HCT116 (cell line): ENCODE measurements at regions not wholly inside any gene's neighbourhood (a gene's known extent, or its start where the extent isn't known, plus 50 kb on each side); places are given as distances from the start of the nearest gene placed in this dataset.

Source experiments
- ATAC-seq: fragments of 200-7000 bp; cut with Tn5 transposase; 2 replicates; pipeline ENCODE4 v1.9.1; 2020; ENCODE audit warnings: mild to moderate bottlenecking, moderate library complexity
- BruUV-seq: library from RNA; stranded (reverse); fragments of 400-500 nt; replicated peaks from 2 replicates; lab custom pipeline; 2021; lab: Mats Ljungman, UMichigan
- CTCF ChIA-PET: fragments of 300-600 bp; sonication (Branson Sonifier 250); formaldehyde crosslinking; loops from one replicate; lab custom pipeline; 2021; ENCODE audit warnings: antibody characterized with exemption; lab: Charles Lee
- POLR2A ChIA-PET: fragments of 300-600, 350-600 bp; sonication (Branson Sonifier 250); formaldehyde crosslinking; loops from one replicate; lab custom pipeline; 2021; ENCODE audit warnings: antibody characterized with exemption; lab: Charles Lee
- RAD21 ChIA-PET, 2 experiments: fragments of 300-600 bp; sonication (Branson Sonifier 250); formaldehyde crosslinking; loops; one replicate each; lab custom pipeline; 2023; ENCODE audit warnings: low total read pairs in 2 of 2; ENCODE audit not compliant: uncharacterized antibody in 2 of 2, unreplicated experiment in 2 of 2, low non-redundant PET in 1 of 2; lab: Charles Lee
- DNase-seq: peaks from one replicate; pipeline ENCODE4 v3.0.0-alpha.2; 2010; ENCODE audit warnings: low read depth, low spot score
- H2AFZ ChIP-seq: fragments of 200-600 bp; shearing (Covaris generic), sonication (generic); 2 replicates; pipeline ENCODE4 v1.6.1; 2017; ENCODE audit warnings: low read depth, mixed run types, mixed read lengths, antibody characterized with exemption, low read length; ENCODE audit not compliant: poor library complexity, severe bottlenecking
- H3K27ac ChIP-seq: 2 replicates; pipeline ENCODE4 v1.5.1; 2012; ENCODE audit warnings: low read depth, low read length
- H3K27me3 ChIP-seq: fragments of 200-600 bp; sonication (generic); 2 replicates; pipeline ENCODE4 v1.6.1; 2016; ENCODE audit warnings: mixed run types, low read length, mixed read lengths; ENCODE audit not compliant: insufficient read depth
- H3K36me3 ChIP-seq, 2 experiments: fragments of 200-500 bp in 1 of 2; fragments of 200-600 bp in 1 of 2; sonication (Bioruptor generic) in 1 of 2; sonication (generic) in 1 of 2; 2 replicates each; pipeline versions ENCODE4 v1.5.1 to v1.6.1; 2014 to 2016; ENCODE audit warnings: low read length in 2 of 2, inconsistent platforms in 1 of 2, mixed read lengths in 1 of 2, mixed run types in 1 of 2; ENCODE audit not compliant: insufficient read depth in 2 of 2, control insufficient read depth in 1 of 2
- H3K4me1 ChIP-seq, 2 experiments: fragments of 200-600 bp in 1 of 2; sonication (generic) in 1 of 2; 2 replicates each; pipeline versions ENCODE4 v1.5.1 to v1.6.1; 2012 to 2017; ENCODE audit warnings: low read length in 2 of 2, inconsistent platforms in 1 of 2, mild to moderate bottlenecking in 1 of 2, mixed read lengths in 1 of 2, mixed run types in 1 of 2, moderate library complexity in 1 of 2; ENCODE audit not compliant: insufficient read depth in 2 of 2, control insufficient read depth in 1 of 2
- H3K4me2 ChIP-seq: fragments of 200-600 bp; sonication (generic); 2 replicates; pipeline ENCODE4 v1.6.1; 2017; ENCODE audit warnings: mixed run types, low read length, mixed read lengths
- H3K4me3 ChIP-seq, 2 experiments: fragments of 200-600 bp in 1 of 2; sonication (generic) in 1 of 2; replicated peaks in 1 of 2; 2 replicates each; pipeline ENCODE4 v1.5.1; 2011 to 2016; ENCODE audit warnings: low read length in 2 of 2, control low read depth in 1 of 2, low read depth in 1 of 2, mild to moderate bottlenecking in 1 of 2, mixed read lengths in 1 of 2, mixed run types in 1 of 2
- H3K79me2 ChIP-seq: fragments of 200-600 bp; sonication (generic); 2 replicates; pipeline ENCODE4 v1.6.1; 2017; ENCODE audit warnings: mild to moderate bottlenecking, mixed run types, low read length, moderate library complexity, mixed read lengths; ENCODE audit not compliant: insufficient read depth
- H3K9ac ChIP-seq: fragments of 200-600 bp; sonication (generic); 2 replicates; pipeline ENCODE4 v1.6.1; 2016; ENCODE audit warnings: low read length, mixed read lengths
- H3K9me2 ChIP-seq: fragments of 200-600 bp; sonication (generic), shearing (Covaris generic); 2 replicates; pipeline ENCODE4 v1.6.1; 2017; ENCODE audit warnings: mixed run types, mild to moderate bottlenecking, moderate library complexity; ENCODE audit not compliant: insufficient read depth
- H3K9me3 ChIP-seq, 2 experiments: fragments of 200-500 bp in 1 of 2; fragments of 200-600 bp in 1 of 2; sonication (Bioruptor generic) in 1 of 2; sonication (generic) in 1 of 2; 2 replicates each; pipeline ENCODE4 v1.6.1; 2014 to 2017; ENCODE audit warnings: low read length in 2 of 2, mixed read lengths in 2 of 2, inconsistent platforms in 1 of 2, low read depth in 1 of 2, mild to moderate bottlenecking in 1 of 2, mixed run types in 1 of 2, moderate library complexity in 1 of 2; ENCODE audit not compliant: control insufficient read depth in 1 of 2, insufficient read depth in 1 of 2
- H4K20me1 ChIP-seq: fragments of 200-600 bp; sonication (generic), shearing (Covaris generic); 2 replicates; pipeline ENCODE4 v1.6.1; 2017; ENCODE audit warnings: mixed run types, mild to moderate bottlenecking, moderate library complexity; ENCODE audit not compliant: insufficient read depth
- CBX3 ChIP-seq: IDR thresholded peaks from 2 replicates; pipeline ENCODE4 v1.6.1; 2012; ENCODE audit warnings: low read depth
- CTCF ChIP-seq, 3 experiments: fragments of 200-600 bp in 1 of 3; sonication (generic) in 1 of 3; IDR thresholded peaks in 2 of 3; conservative IDR thresholded peaks in 1 of 3; 2 replicates each; pipeline ENCODE4 v1.5.1; 2012 to 2017; ENCODE audit warnings: low read depth in 2 of 3, low read length in 2 of 3, antibody characterized with exemption in 1 of 3, borderline replicate concordance in 1 of 3, control low read depth in 1 of 3, mild to moderate bottlenecking in 1 of 3, mixed read lengths in 1 of 3, mixed run types in 1 of 3, moderate library complexity in 1 of 3; ENCODE audit not compliant: insufficient read depth in 1 of 3
- ELF1 ChIP-seq: IDR thresholded peaks from 2 replicates; pipeline ENCODE4 v1.6.1; 2012; ENCODE audit warnings: low read depth, borderline replicate concordance
- EZH2 ChIP-seq: fragments of 200-600 bp; sonication (generic); IDR thresholded peaks from 2 replicates; pipeline ENCODE4 v1.6.1; 2017; ENCODE audit warnings: antibody characterized with exemption, mixed run types
- SRF ChIP-seq: IDR thresholded peaks from 2 replicates; pipeline ENCODE4 v1.6.1; 2012; ENCODE audit warnings: low read depth
- TCF7L2 ChIP-seq: IDR thresholded peaks from 2 replicates; pipeline ENCODE4 v1.7.0; 2011; ENCODE audit warnings: borderline replicate concordance, inconsistent platforms; ENCODE audit not compliant: insufficient read depth, insufficient read length; ENCODE audit errors: extremely low read depth
- ZBTB33 ChIP-seq: IDR thresholded peaks from 2 replicates; pipeline ENCODE4 v1.6.1; 2011; ENCODE audit warnings: mild to moderate bottlenecking, low read length, moderate library complexity; ENCODE audit not compliant: insufficient replicate concordance; ENCODE audit errors: extremely low read depth
- ZNF274 ChIP-seq: fragments of 200-500 bp; sonication (Bioruptor generic); IDR thresholded peaks from 2 replicates; pipeline ENCODE4 v1.6.1; 2014; ENCODE audit warnings: mild to moderate bottlenecking, low read depth, low read length, inconsistent platforms
- intact Hi-C: fragments of 100-400 bp; cut with micrococcal nuclease; formaldehyde crosslinking; loops from 2 replicates; pipeline ENCODE4 v1.10.0; 2022

DNA sequence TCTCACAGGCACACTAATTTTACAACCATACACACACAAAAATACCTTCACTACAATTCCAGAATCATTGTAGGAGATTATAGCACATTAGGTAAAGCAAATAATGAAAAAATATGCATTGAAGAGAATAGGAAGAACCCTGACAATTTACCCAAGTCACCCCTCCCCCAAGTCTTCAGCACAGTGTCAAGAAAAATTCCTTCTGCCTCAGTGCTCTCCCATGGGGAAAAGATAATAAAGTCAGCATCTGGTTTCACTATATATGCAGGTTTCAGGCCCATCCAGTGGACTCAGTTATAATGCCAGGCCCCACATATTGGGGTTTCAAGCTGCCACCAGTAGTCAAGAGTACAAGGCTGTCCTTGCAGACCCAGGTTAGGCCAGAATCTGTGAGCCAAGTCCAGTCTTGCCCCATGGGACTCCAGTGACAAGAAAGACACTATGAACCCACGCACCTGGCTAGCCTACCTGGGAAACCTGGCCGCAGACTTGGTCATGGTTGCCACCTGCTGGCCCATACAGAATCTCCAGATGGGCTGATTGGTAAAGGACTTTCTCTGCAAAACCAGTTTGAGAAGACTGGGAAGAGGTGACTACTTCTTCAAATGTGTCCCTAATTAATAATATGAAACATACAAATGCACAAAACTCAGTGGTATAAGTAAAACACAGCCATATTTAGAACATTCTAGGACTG, 398.6 kb upstream of the FLRT2 start:
- Histone ChIP-seq H3K36me3 (no peaks in the 10 kb centered on the region), H3K27me3 (no peaks in the 10 kb centered on the region), H4K20me1 (no peaks in the 10 kb centered on the region), H3K27ac (no peak overlapping the region), H3K9me2 (no peaks in the 10 kb centered on the region), H3K9me3 (peaks cover 7 to 10% of the 10 kb centered on the region in 2 experiments; a peak in 3 of 4 replicates), H3K4me1 (no peaks in the 10 kb centered on the region), H3K4me2 (no peak overlapping the region), H3K79me2 (no peaks in the 10 kb centered on the region), H3K9ac (no peak overlapping the region), H2AFZ (no peak overlapping the region), H3K4me3 (no peak overlapping the region)
- RAD21 ChIA-PET, result no interaction called here
- CTCF ChIA-PET, result no interaction called here
- POLR2A ChIA-PET, result no interaction called here
- intact Hi-C loops, result no loop called here
- TF ChIP-seq ZNF274 (no peak), TCF7L2 (no peak), CBX3 (no peak), SRF (no peak), ZBTB33 (no peak), CTCF (IDR thresholded peaks at IDR 0.05 in 2 of 3, conservative IDR thresholded peaks at IDR 0.05 in 1 of 3; ENCODE audit: borderline replicate concordance in 1 of 3, insufficient read depth in 1 of 3, low read depth in 2 of 3, low read length in 2 of 3) (no peak), ELF1 (no peak), EZH2 (no peak)
- BruUV-seq, result no TSS peak
- DNase-seq, result no peak
- no peak for ATAC-seq
